Coronary artery (tissue), 2 donors: ENCODE measurements at regions not wholly inside any gene's neighbourhood (a gene's known extent, or its start where the extent isn't known, plus 50 kb on each side); places are given as distances from the start of the nearest gene placed in this dataset.
A peak's percentile ranks its signal among the peaks of the same experiment; 100 is the strongest.

ENCODE experiments used
- DNase-seq: peaks from one replicate; pipeline ENCODE4 v3.0.0-alpha.2; 2017; ENCODE audit warnings: low spot score
- H3K27ac ChIP-seq, 2 donors: fragments of 200-600 bp; sonication (generic); one replicate each; pipeline ENCODE4 v1.5.1; 2016 to 2019
- H3K4me3 ChIP-seq: fragments of 200-600 bp; sonication (generic); 2 replicates; pipeline ENCODE4 v1.5.1; 2016; ENCODE audit warnings: mild to moderate bottlenecking, moderate library complexity
- CTCF ChIP-seq: fragments of 200-600 bp; sonication (generic); IDR thresholded peaks from one replicate; pipeline ENCODE4 v1.5.1; 2019; ENCODE audit warnings: antibody characterized with exemption

GRCh38 chr5:117461403-117461802 lies 886.8 kb upstream of the SEMA6A start:
- TF ChIP-seq CTCF, result no peak
- DNase-seq, result no peak
- Histone ChIP-seq H3K27ac (no peak overlapping the region), H3K4me3 (no peak overlapping the region)

- Histone ChIP-seq H3K27ac (no peak overlapping the region), H3K4me3 (no peak overlapping the region)
- no peak for DNase-seq
- TF ChIP-seq CTCF, result no peak
Measured at GRCh38 chr5:117457656-117458055, 883.0 kb upstream of the SEMA6A start.

- no peak for TF ChIP-seq CTCF
- no peak for DNase-seq
- Histone ChIP-seq H3K4me3 (no peak overlapping the region), H3K27ac (no peak overlapping the region)
Measured at GRCh38 chr5:117456866-117457470, 882.3 kb upstream of the SEMA6A start.

- Histone ChIP-seq H3K27ac (no peak overlapping the region), H3K4me3 (peak overlapping the region; percentile 16)
- no peak for DNase-seq
- TF ChIP-seq CTCF, result no peak
Measured at GRCh38 chr5:117455236-117456233, 880.9 kb upstream of the SEMA6A start.

- no peak overlapping the region for H3K27ac ChIP-seq
- peak overlapping the region; percentile 16 for H3K4me3 ChIP-seq
- no peak for DNase-seq
- TF ChIP-seq CTCF, result peak; percentile 45
Measured at GRCh38 chr5:117454716-117455212, 880.1 kb upstream of the SEMA6A start.

GRCh38 chr5:117436846-117437245 lies 862.2 kb upstream of the SEMA6A start:
- Histone ChIP-seq H3K27ac (no peak overlapping the region), H3K4me3 (no peak overlapping the region)
- no peak for TF ChIP-seq CTCF
- DNase-seq, result no peak
